AG04449 (cell line): ENCODE measurements at regions not wholly inside any gene's neighbourhood (a gene's known extent, or its start where the extent isn't known, plus 50 kb on each side); places are given as distances from the start of the nearest gene placed in this dataset.

Experiments used
- CTCF ChIA-PET: fragments of 350-600 bp; formaldehyde crosslinking; extraction: SDS; loops from one replicate; lab custom pipeline; 2021; ENCODE audit warnings: antibody characterized with exemption; lab: Yijun Ruan, JAX
- POLR2A ChIA-PET: fragments of 400-600, 350-600 bp; formaldehyde crosslinking; extraction: SDS; loops from one replicate; lab custom pipeline; 2020; ENCODE audit warnings: antibody characterized with exemption, inconsistent platforms; lab: Yijun Ruan, JAX
- DNase-seq: peaks from one replicate; pipeline ENCODE4 v3.0.0-alpha.2; 2010; ENCODE audit warnings: low read depth, low spot score
- H3K4me3 ChIP-seq: 2 replicates; pipeline ENCODE4 v1.5.1; 2011; ENCODE audit warnings: low read depth, mild to moderate bottlenecking, control low read depth, low read length
- TF ChIP-seq, protein P1 (sequence below): IDR thresholded peaks from one replicate; pipeline ENCODE4 v1.5.1; 2011; ENCODE audit warnings: mild to moderate bottlenecking, moderate library complexity, low read length, control low read depth, inconsistent platforms; ENCODE audit not compliant: insufficient read depth; ENCODE audit errors: missing control alignments

- no peak for DNase-seq
- no peak overlapping the region for H3K4me3 ChIP-seq
- POLR2A ChIA-PET = interaction anchor here (1.0 kb wide), 1 partner anchor 220 kb away, joined by 3 read pairs; no protein-coding TSS in a partner anchor
- TF ChIP-seq, protein P1, sequence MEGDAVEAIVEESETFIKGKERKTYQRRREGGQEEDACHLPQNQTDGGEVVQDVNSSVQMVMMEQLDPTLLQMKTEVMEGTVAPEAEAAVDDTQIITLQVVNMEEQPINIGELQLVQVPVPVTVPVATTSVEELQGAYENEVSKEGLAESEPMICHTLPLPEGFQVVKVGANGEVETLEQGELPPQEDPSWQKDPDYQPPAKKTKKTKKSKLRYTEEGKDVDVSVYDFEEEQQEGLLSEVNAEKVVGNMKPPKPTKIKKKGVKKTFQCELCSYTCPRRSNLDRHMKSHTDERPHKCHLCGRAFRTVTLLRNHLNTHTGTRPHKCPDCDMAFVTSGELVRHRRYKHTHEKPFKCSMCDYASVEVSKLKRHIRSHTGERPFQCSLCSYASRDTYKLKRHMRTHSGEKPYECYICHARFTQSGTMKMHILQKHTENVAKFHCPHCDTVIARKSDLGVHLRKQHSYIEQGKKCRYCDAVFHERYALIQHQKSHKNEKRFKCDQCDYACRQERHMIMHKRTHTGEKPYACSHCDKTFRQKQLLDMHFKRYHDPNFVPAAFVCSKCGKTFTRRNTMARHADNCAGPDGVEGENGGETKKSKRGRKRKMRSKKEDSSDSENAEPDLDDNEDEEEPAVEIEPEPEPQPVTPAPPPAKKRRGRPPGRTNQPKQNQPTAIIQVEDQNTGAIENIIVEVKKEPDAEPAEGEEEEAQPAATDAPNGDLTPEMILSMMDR = no peak
- CTCF ChIA-PET = interaction anchor here (1.2 to 15.1 kb wide), 5 partner anchors 10 to 333 kb away, joined by 4 to 209 read pairs (median 5); no protein-coding TSS in a partner anchor
These were observed 289.6 kb downstream of the ETS1 start for GRCh38 chr11:128297805-128298204.

- CTCF ChIA-PET = interaction anchor here (1.0 to 15.1 kb wide), 5 partner anchors 11 to 534 kb away, joined by 3 to 209 read pairs (median 4); no protein-coding TSS in a partner anchor
- TF ChIP-seq, protein P1 = no peak
- DNase-seq = no peak
- H3K4me3 ChIP-seq = no peak overlapping the region
- POLR2A ChIA-PET = interaction anchor here (1.0 kb wide), 1 partner anchor 221 kb away, joined by 3 read pairs; no protein-coding TSS in a partner anchor
These were observed 290.2 kb downstream of the ETS1 start for GRCh38 chr11:128297091-128297651.

- POLR2A ChIA-PET = no interaction called here
These were observed 292.7 kb downstream of the ETS1 start for GRCh38 chr11:128294671-128295050.

DNA sequence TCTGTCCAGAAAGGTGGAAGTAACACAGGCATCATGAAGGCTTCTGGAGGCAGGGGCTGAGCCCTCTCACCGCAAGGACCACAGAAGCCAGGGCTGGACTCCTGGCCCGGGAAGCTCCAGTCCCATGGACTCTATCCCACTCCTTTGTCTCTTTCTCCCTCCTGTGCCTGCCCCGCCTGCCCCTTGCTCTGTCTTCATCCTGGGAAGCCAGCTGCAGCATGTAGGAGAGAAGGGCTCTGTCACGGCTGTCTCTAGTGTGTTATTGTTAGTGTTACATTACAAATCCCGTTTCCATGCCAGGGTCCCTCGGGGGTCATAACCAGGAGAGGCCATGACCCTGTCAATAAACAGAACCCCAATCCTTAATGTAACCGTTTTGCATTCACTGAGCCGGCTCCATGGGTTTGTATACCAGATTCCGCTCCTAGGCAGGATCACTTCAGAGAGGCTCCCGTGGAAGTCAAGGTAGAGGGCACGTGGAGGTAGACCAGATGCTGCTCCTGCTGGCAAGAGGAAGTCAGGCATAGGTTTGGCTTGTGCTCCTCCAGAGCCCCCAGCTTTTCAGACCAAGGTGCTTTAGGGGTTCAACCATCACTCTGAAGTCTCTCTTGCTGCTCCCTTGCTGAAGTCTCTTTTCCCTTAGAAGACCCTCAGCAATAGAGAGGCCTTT is 293.2 kb downstream of the ETS1 start:
- CTCF ChIA-PET = interaction anchor here (0.8 to 15.1 kb wide), 3 partner anchors 29 to 336 kb away, joined by 4 to 209 read pairs (median 12); no protein-coding TSS in a partner anchor

More at GRCh38 chr11:128294671-128295050, 292.7 kb downstream of the ETS1 start:
- no peak for DNase-seq
- TF ChIP-seq, protein P1 = no peak
- H3K4me3 ChIP-seq = no peak overlapping the region
- CTCF ChIA-PET = interaction anchor here (0.8 to 15.1 kb wide), 6 partner anchors 28 to 537 kb away, joined by 3 to 209 read pairs (median 6); no protein-coding TSS in a partner anchor

GRCh38 chr11:128291835-128292234 is 295.5 kb downstream of the ETS1 start:
- POLR2A ChIA-PET = no interaction called here
- TF ChIP-seq, protein P1 = no peak

More for the DNA sequence above, 293.2 kb downstream of the ETS1 start:
- DNase-seq = no peak
- TF ChIP-seq, protein P1 = no peak
- POLR2A ChIA-PET = no interaction called here
- no peak overlapping the region for H3K4me3 ChIP-seq

DNA sequence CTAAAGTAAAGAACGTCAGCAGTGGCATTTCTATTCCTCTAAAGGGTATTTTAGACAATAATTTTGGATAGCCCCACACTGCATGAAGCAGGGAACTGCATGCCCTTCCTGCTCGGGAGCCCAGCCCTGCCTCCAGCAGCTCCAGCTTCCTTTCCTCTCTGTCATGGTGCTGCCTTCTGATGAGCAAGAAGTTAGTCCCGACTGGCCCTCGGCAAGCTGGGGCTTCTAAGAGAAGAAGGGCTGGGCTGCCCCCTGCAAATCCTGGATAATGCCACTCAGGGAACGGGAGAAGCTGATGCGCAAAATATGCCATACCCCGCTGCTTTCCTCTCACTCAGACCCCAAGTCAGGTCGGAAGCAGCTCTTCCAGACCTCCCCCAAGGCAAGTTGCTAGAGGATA is 296.4 kb downstream of the ETS1 start:
- H3K4me3 ChIP-seq = no peak overlapping the region
- CTCF ChIA-PET = interaction anchor here (0.6 to 15.1 kb wide), 29 partner anchors 9 to 540 kb away, joined by 3 to 209 read pairs (median 5); no protein-coding TSS in a partner anchor
- POLR2A ChIA-PET = no interaction called here
- no peak for DNase-seq
- TF ChIP-seq, protein P1 = no peak

More at GRCh38 chr11:128291835-128292234, 295.5 kb downstream of the ETS1 start:
- CTCF ChIA-PET = interaction anchor here (0.9 to 15.1 kb wide), 6 partner anchors 8 to 539 kb away, joined by 3 to 209 read pairs (median 5); no protein-coding TSS in a partner anchor
- H3K4me3 ChIP-seq = no peak overlapping the region
- no peak for DNase-seq
